Mammary epithelial cell (primary cell): ENCODE measurements at regions not wholly inside any gene's neighbourhood (a gene's known extent, or its start where the extent isn't known, plus 50 kb on each side); places are given as distances from the start of the nearest gene placed in this dataset.

Source experiments
- EZH2 ChIP-seq: IDR thresholded peaks from 2 replicates; pipeline ENCODE4 v1.6.1; 2012; ENCODE audit warnings: low read length, inconsistent platforms, borderline replicate concordance
- TF ChIP-seq, protein P1 (sequence below), 2 donors: IDR thresholded peaks in 1 of 2; conservative IDR thresholded peaks in 1 of 2; 2 replicates each; pipeline ENCODE4 v1.5.1; 2011 to 2012; ENCODE audit warnings: inconsistent platforms in 2 of 2, low read length in 2 of 2, mild to moderate bottlenecking in 2 of 2, control low read depth in 1 of 2, low read depth in 1 of 2; ENCODE audit not compliant: insufficient read depth in 1 of 2; ENCODE audit errors: extremely low read depth in 1 of 2

- TF ChIP-seq, protein P1, sequence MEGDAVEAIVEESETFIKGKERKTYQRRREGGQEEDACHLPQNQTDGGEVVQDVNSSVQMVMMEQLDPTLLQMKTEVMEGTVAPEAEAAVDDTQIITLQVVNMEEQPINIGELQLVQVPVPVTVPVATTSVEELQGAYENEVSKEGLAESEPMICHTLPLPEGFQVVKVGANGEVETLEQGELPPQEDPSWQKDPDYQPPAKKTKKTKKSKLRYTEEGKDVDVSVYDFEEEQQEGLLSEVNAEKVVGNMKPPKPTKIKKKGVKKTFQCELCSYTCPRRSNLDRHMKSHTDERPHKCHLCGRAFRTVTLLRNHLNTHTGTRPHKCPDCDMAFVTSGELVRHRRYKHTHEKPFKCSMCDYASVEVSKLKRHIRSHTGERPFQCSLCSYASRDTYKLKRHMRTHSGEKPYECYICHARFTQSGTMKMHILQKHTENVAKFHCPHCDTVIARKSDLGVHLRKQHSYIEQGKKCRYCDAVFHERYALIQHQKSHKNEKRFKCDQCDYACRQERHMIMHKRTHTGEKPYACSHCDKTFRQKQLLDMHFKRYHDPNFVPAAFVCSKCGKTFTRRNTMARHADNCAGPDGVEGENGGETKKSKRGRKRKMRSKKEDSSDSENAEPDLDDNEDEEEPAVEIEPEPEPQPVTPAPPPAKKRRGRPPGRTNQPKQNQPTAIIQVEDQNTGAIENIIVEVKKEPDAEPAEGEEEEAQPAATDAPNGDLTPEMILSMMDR (conservative IDR thresholded peaks at IDR 0.05 in 1 of 2, IDR thresholded peaks at IDR 0.05 in 1 of 2; ENCODE audit: extremely low read depth in 1 of 2, insufficient read depth in 1 of 2, low read depth in 1 of 2, low read length in 2 of 2): no peak
- no peak for TF ChIP-seq EZH2
Observed at GRCh38 chr13:90396266-90396665, 951.2 kb upstream of the MIR17HG start.
